NAMALWA (cell line): ENCODE measurements at regions not wholly inside any gene's neighbourhood (a gene's known extent, or its start where the extent isn't known, plus 50 kb on each side); places are given as distances from the start of the nearest gene placed in this dataset.

Experiments
- DNase-seq: peaks from one replicate; pipeline ENCODE4 v3.0.0-alpha.2; 2015; ENCODE audit warnings: low spot score

DNA sequence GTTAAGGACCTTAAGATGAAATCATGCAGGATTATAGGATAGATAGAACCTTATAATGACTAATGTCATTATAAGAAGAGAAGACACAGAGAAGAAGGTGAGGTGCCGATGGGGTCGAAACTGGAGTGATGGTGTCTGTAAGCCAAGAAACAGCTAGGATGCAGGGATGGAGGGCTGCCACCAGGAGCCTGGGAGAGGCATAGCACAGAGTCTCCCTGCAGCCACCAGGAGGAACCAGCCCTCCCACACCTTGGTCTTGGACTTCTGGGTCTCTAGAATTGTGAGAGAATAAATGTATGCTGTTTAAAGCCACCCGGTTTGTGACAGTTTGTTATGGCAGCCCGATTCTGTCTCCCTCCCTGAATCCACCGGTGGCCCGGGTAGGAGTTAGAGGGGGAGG lies 337.2 kb upstream of the AJAP1 start:
- DNase-seq = no peak

DNA sequence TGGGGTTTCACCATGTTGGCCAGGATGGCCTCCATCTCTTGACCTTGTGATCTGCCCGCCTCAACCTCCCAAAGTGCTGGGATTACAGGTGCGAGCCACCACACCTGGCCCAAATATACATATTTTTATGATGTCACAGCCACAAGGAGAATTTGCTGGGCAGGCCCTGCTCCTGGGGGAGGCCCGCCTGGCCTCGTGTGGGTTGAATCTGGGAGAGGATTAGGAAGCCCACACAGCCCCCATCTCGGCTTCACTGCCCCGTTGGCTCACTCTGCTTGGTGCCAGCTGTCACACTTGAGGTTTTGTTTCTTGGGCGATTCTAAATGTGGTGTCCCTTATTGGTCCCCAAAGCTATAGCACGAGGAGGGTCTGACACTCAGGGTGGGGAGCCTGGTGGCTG lies 335.7 kb upstream of the AJAP1 start:
- no peak for DNase-seq

DNA sequence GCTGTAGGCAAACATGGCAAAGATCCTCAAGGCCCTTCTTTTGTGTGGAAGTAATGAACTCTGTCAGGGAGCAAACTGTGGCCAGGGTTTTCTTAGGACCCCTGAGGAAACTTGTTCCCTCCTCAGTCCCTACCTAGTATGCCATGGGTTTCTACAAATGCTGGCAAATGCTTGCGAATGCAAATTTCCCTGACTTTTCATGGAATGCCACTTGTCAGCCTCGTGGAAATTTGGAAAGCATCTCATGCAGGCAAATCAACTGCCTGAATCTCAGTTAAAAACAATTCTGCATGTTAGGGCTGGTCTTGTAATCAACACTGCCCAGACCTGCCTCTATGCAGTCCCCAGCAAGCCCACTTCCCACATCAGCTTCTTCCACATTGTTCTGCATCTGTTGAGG lies 334.9 kb upstream of the AJAP1 start:
- no peak for DNase-seq

DNA sequence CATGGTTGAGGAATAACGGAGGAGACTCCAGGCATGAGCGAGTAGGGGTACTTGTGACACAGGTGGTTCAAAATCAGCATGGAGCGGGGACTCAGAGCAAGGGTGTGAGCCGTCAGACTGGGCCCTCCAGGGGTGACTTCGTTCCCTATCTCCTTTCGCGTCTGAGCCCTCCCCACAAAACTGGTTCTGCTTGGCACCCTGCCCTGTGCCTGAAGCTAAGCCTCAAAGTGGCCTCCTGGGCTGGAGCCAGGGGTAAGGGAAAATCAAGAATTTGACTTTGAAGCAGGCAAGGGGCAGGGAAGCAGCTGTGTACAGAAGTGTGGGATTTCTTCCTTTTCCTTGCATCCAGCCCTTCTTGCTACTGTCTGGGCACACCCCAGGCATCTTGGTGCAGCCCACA lies 331.5 kb upstream of the AJAP1 start:
- DNase-seq = no peak

DNA sequence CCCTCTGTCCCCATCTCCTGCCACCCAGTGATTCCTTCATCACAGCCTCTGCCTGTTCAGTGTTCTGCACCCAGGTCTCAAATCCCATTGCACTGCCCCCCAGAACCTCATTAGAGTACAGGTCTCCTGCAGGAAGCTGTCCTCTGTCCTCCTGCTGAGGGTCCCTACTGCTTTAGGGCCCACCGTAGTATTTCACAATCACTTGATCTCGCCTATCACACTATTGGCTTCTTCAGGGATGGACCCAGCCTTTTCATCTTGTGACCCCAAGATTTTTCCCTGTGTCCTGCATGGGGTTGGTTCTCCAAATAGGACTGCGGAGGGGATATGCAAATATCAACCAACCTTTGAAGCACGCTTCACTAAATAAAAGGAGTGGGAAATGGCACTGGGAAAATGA lies 331.1 kb upstream of the AJAP1 start:
- DNase-seq = no peak

DNA sequence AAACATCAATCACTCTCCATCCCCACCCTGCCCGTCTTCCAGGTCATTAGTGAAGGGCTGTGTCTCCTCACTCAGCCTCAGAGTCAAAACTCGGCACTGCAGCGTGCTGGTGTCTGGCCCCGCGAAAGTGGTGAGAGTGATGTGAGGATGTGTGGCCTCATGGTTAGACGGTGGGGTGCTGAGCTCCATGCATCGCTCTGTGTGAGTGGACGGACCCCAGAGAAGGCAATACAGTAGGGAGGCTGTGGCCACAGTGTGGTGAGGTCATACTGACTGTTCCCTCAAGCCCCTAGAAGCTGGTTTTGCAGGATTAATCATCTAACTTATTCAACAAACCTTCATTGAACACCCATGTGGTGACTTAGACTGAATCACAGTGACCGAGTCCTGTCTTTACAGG lies 329.9 kb upstream of the AJAP1 start:
- no peak for DNase-seq

DNA sequence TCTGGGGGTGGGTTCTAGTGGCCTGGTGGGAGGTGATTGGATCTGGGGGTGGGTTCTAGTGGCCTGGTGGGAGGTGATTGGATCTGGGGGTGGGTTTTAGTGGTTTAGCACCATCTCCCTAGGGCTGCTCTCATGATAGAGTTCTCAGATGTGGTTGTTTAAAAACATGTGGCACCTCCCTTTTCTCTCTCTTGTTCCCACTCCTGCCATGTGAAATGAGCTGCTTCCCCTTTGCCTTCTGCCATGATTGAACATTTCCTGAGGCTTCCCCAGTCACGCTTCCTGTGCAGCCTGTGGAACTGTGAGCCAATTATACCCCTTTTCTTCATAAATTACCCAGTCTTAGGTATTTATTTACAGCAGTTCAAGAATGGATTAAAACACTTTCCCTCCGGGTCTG lies 327.3 kb upstream of the AJAP1 start:
- no peak for DNase-seq

DNA sequence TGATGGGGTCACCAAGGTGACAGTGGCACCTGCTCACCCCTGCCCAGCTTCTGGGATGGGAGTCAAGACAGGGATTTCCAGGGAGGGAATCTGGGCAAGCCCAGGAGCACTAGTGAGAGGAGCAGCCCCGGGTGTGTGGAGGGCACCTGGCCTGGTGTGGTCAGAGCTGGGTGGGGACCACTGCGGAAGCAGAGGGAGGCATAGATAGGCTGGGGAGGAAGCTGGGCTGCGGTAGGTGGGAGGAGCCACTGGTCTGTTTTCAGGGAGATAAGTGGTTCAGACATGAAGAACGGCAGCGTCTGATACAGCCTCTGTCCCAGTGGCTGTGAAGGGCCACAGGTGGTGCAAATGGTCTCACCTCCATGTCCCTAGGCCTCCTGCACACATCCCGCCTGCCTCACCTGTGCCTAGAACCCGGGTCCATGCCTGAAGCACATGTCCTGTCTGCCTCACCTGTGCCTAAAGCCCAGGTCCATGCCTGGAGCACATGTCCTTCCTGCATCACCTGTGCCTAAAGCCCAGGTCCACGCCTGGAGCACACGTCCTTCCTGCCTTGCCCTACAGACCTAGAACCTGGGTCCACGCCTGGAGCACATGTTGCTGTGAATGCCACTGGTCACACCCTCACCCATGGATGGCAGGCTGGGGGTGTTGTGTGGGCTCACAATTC lies 325.9 kb upstream of the AJAP1 start:
- no peak for DNase-seq

DNA sequence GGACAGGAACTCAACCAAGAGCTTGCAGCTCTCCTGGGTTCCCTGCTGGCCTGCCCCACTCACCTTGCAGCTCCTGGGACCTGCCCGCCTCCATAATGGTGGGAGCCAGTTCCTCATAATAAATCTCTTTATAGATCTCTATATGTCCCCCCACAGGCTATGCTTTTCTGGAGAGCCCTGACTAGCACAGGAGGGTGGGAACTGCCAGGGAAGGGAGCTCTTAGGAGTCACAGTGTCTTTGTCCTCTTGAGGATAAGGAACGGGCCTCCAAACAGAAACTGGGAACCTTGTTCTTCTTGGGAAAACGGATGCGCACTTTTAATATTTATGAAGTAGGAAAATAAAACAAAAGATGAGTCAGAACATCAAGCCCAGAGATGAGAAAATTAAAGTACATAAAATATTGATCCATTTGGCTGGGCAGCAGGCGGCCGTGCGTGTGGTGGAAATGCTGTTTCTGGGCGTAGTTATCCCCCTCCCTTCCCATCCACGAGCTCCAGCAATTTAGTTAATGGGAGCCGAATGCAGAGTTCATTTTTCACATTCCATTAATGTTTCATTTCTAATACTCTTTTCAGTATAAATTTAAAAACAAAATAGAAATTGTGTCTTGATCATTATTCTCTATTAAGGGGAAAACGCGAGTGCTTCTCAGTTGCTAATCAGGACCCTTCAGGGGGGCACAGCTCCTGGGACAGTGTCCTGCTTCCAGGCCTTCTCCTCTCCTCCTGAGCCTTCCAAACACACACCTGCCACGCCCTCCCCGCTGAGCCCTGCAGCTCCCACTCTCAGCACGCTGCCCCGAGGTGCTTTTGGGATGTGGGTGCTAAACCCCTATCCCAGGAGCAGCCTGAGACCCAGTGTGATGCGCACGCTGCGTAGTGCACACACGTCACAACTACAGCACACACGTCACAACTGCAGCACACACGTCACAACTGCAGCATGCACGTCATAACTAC lies 323.3 kb upstream of the AJAP1 start:
- no peak for DNase-seq

DNA sequence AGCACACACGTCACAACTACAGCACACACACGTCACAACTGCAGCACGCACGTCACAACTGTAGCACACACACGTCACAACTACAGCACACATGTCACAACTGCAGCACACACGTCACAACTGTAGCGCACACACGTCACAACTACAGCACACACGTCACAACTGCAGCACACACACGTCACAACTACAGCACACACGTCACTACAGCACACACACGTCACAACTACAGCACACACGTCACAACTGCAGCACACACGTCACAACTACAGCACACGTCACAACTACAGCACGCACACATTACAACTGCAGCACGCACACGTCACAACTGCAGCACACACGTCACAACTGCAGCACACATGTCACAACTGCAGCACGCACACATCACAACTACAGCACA lies 322.6 kb upstream of the AJAP1 start:
- DNase-seq = no peak

DNA sequence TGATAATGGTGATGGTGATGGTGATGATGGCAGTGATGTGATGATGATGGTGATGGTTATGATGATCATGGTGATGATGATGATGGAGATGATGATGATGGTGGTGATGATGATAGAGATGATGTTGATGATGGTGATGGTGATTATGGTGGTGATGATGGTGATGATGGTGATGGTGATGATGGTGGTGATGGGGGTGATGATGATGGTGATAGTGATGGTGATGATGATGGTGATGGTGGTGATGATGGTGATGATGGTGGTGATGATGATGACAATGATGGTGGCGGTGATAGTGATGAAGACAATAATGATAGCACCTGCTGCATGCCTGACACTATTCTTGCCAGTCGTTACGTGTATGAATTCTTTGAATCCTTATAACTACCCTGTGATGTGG lies 317.9 kb upstream of the AJAP1 start:
- no peak for DNase-seq

DNA sequence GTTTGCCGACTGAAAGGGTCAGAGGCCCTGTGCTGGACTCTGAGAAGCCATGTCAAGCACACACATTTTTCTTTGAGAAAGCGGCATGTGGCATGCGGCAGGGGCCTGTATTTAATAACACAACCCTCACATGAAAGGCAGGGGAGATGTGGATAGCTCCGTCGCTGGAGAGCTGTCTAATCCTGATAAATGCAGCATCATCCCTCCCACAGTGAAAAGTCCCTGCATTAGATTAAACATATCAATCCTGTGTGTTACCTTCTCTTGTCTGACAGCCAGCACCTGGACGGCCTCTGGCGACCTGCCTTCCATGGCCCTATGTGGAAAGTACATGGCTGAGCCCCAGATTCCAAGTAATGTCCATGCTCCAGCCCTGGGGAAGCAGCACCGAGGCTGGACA lies 313.0 kb upstream of the AJAP1 start:
- no peak for DNase-seq

DNA sequence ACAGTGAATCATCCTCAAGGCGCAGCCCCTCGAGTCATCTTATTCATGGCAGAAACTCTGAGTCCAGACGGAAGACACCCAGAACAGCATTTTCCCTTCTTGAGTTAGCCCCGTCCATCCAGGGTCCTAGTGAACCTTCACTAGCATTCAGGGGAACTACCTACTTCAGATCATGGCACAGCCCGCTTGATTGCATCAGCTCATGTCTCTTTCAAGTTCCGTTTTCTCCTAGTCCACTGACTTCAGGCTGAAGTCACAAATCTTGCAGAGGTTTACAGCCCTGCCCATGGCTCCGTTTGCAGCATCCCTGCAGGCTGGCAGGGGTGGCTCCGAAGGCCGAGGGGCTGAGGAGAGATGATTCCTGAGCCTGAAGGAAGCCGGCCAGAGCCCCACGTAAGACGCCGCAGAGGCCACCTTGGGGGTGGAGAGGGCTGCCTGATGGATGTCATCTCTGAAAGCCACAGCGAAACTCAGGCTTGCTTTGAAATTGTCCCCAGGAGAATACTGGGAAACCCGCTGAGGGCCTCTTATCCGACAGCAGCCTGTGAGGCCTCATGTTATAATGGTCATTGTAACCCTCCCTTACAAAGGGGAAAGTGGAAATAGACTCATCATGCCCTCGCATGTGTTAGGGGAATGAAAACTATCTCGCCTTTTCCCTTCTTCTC lies 310.2 kb upstream of the AJAP1 start:
- peak; percentile 31 for DNase-seq

DNA sequence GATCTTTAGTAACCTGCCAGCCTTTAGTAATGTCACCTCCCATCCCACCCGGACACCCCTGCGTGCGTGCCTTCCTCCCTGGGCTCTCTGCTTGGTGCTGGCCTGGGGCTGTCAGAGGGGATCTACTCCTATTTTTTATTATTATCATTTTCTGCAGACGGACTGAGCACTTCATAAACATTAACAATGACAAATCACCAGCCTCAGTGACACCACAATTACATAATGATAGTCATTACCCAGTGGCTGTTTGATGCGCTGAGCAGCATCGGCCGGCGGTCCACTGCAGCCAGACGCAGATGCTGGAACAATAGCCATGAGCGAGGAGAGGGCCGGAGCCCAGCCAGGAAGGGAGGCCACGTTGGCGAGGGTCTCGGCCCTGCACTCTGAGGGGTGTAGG lies 309.3 kb upstream of the AJAP1 start:
- DNase-seq = no peak

DNA sequence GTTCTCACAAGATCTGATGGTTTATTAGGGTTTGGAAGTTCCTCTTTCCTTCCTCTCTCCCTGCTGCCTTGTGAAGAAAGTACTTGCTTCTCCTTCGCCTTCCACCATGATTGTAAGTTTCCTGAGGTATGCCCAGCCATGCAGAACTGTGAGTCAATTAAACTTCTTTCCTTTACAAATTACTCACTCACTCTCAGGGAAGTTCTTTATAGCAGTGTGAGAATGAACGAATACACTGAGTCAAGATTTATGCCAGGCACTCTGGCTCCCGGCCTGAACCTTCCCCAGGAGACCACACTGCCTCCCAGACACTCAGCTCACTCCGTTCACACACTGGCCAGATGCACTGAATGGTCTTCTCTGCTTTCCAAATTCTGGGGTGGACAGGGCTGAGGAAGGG lies 308.3 kb upstream of the AJAP1 start:
- no peak for DNase-seq

DNA sequence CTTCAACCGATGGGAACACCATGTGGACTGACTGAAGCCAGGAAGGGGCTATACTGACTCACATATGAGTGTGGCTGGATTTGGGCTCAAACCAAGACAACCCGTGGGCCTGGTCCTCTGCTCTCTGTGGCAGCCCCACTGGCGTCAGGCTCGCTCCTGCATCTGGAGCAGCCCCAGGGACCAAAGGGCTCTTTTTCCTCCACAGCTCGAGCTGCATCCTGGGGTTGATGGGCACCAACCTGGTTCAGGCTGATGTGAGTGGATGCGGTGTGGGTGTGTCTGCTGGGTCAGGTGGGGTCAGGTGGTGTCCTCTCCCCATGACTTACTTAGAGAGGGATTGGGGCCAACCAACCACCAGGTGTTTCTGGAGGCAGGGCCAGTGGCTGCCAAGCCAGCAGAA lies 303.0 kb upstream of the AJAP1 start:
- DNase-seq = no peak

DNA sequence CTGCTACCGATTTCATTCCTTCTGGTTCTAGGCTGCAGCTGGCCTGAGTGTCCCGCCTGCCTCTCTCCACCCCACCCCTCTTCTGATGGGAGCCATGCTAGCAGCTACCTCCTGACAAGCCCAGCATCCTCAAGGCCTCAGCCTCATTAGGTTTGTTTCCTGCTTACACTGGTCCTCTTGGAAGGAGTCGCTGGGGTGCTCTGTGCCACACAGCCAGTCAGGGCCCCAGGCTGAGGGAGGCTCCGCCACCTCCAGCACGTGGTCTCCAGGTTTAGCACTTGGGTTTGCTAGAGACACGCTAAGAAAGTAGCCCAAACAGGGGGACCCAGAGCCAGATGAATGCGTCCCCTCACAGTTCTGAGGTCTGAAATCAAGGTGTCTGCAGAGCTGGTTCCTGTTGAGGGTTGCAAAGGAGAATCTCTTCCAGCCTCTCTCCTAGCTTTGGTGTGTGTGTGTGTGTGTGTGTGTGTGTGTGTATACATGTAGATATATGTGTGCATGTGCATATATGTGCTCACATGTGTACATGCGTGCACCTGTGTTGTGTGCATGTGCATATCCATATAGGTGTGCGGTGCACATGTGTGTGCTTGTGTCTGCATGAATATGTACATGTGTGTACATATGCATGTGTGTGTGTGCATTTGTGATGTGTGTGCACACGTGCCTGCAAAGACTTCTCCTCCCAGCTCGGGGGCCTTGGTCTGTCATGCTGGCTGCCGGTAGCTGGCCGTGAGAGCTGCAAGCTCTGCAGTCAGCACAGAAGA lies 301.1 kb upstream of the AJAP1 start:
- no peak for DNase-seq

DNA sequence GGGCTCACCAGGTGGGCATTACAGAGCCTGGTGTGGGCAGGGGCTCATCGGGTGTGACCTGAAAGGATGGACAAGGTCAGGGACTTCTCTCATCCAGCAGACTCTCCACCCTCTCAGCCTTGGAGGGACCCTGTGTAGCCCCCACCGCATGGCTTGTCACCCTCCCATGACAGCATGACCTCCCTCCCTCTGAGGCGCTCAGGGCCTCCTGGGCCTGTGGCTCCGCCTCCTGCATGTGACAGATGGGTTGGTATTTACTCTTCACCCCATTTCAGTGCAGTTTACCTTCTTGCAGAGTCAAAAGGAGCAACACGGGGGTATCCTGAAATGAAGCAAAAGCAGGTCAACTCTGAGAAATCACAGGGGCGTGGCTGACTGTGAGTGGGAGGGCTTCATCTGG lies 298.6 kb upstream of the AJAP1 start:
- no peak for DNase-seq

DNA sequence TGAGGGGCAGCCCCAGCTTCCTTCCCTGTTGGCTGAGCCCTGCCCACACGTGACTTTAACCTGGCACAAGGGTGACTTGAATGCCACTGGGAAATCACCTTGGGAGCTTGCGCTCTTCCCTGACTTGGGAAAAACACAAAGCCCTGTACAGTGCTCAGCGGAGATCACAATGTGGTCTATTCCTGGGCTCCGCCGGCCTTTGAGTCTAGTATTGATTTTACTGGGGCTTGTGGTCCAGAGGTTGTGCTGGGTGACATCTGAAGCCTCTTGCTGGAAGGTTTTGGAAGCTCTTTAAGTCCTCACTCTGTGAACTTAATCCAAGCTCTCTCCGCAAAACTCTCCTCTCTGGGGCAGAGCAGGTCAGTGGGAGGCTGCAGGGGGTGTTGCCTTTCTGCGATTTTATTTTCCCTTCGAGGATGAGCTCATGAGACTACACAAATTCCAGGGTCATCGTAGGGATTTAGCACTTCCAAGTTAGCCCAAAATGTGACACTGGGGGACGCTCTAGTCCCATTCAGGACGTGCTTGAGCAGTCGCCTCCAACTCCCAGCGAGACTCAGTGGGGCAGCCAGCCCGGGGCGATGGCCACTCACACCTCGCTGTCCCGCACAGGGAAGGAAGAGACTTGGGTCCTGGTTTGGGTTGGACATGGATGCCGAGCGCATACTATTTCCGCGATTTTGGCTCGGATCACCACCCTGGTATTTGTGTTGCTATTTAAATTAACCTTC lies 291.9 kb upstream of the AJAP1 start:
- DNase-seq = no peak

DNA sequence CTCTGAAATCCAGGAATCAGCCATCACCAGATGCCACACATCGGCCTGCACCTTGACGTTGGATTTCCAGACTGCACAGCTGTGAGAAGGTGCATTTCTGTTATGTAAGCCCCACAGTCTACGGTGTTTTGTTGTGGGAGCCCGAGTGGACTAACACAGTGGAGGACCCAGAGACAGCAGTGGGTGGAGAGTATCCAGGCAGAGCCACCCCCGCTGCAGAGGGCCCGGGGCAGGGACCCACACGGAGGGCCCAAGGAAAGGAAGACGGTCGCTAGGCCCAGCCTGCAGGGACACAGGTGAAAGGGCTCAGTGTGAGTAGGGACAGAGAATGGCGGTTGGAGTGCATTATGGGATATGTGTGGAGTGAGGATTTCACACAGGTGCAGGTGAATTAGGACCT lies 288.3 kb upstream of the AJAP1 start:
- DNase-seq = no peak

DNA sequence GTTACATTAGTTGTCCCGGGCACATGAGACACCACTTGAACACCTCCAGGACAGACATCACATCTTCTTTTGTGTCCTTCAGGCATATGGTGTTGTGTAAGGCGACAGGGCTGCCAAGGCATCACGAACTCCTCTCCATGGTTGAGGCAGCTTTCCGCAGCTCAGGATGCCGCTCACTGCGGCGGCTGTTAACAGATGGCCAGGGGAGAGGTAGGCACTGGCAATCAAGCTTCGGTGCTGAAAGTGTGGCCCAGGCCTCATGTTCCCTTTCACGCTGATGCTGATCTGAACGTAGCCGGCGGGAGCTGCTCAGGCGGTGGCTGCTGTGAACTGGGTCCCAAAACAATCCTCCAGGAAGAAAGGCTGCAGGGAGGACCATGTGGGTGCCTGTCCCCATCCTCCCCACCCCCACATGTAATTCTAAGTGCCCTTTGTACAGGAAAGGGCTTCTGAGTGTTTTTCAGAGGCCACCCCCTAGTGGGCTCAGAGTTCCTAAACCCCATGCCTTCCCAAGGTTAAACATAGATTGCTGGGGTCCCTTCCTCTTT lies 287.1 kb upstream of the AJAP1 start:
- no peak for DNase-seq
